KMS-11 (cell line): ENCODE measurements at regions not wholly inside any gene's neighbourhood (a gene's known extent, or its start where the extent isn't known, plus 50 kb on each side); places are given as distances from the start of the nearest gene placed in this dataset.

ENCODE experiments used
- H2AFZ ChIP-seq: fragments of 200-600 bp; sonication (generic); 2 replicates; pipeline ENCODE4 v1.6.1; 2016; ENCODE audit warnings: antibody characterized with exemption, mixed run types, low read depth
- H3K27ac ChIP-seq: fragments of 200-600 bp; sonication (generic); 2 replicates; pipeline ENCODE4 v1.6.1; 2016; ENCODE audit warnings: mild to moderate bottlenecking, mixed run types
- H3K27me3 ChIP-seq: fragments of 200-600 bp; sonication (generic); 2 replicates; pipeline ENCODE4 v1.6.1; 2017; ENCODE audit warnings: mild to moderate bottlenecking, low read depth, mixed run types, moderate library complexity; ENCODE audit not compliant: insufficient read depth
- H3K36me3 ChIP-seq: fragments of 200-600 bp; sonication (generic); 2 replicates; pipeline ENCODE4 v1.6.1; 2017; ENCODE audit warnings: mild to moderate bottlenecking, mixed run types; ENCODE audit not compliant: insufficient read depth
- H3K4me1 ChIP-seq: fragments of 200-600 bp; sonication (generic); 2 replicates; pipeline ENCODE4 v1.6.1; 2016; ENCODE audit warnings: mild to moderate bottlenecking, low read depth, mixed run types; ENCODE audit not compliant: poor library complexity, severe bottlenecking
- H3K4me2 ChIP-seq: fragments of 200-600 bp; sonication (generic); 2 replicates; pipeline ENCODE4 v1.7.0; 2016; ENCODE audit warnings: mild to moderate bottlenecking, mixed run types
- H3K4me3 ChIP-seq: fragments of 200-600 bp; sonication (generic); IDR thresholded peaks from 2 replicates; pipeline ENCODE4 v1.6.1; 2017; ENCODE audit warnings: low read depth, low read length, mixed read lengths; ENCODE audit not compliant: insufficient read depth
- H3K79me2 ChIP-seq: fragments of 200-600 bp; sonication (generic); 2 replicates; pipeline ENCODE4 v1.6.1; 2016; ENCODE audit warnings: low read depth, mixed run types; ENCODE audit not compliant: insufficient read depth
- H3K9ac ChIP-seq: fragments of 200-600 bp; sonication (generic); 2 replicates; pipeline ENCODE4 v1.6.1; 2016; ENCODE audit warnings: mild to moderate bottlenecking, mixed run types
- H4K20me1 ChIP-seq: fragments of 200-600 bp; sonication (generic); 2 replicates; pipeline ENCODE4 v1.6.1; 2016; ENCODE audit warnings: mild to moderate bottlenecking, mixed run types; ENCODE audit not compliant: insufficient read depth
- TF ChIP-seq, protein P1 (sequence below): fragments of 200-600 bp; sonication (generic); conservative IDR thresholded peaks from 2 replicates; pipeline ENCODE4 v1.6.1; 2017; ENCODE audit warnings: low read depth, mild to moderate bottlenecking, antibody characterized with exemption, low read length, moderate library complexity, mixed read lengths

GRCh38 chr9:134501761-134502265 is 139.8 kb upstream of the COL5A1 start:
- Histone ChIP-seq H3K4me2 (no peak overlapping the region), H3K4me1 (no peaks in the 10 kb centered on the region), H3K4me3 (no peak overlapping the region), H2AFZ (no peak overlapping the region), H3K36me3 (no peaks in the 10 kb centered on the region), H3K27ac (no peak overlapping the region), H3K79me2 (no peaks in the 10 kb centered on the region), H4K20me1 (no peaks in the 10 kb centered on the region), H3K9ac (no peak overlapping the region), H3K27me3 (peaks cover 41% of the 10 kb centered on the region)
- TF ChIP-seq, protein P1, sequence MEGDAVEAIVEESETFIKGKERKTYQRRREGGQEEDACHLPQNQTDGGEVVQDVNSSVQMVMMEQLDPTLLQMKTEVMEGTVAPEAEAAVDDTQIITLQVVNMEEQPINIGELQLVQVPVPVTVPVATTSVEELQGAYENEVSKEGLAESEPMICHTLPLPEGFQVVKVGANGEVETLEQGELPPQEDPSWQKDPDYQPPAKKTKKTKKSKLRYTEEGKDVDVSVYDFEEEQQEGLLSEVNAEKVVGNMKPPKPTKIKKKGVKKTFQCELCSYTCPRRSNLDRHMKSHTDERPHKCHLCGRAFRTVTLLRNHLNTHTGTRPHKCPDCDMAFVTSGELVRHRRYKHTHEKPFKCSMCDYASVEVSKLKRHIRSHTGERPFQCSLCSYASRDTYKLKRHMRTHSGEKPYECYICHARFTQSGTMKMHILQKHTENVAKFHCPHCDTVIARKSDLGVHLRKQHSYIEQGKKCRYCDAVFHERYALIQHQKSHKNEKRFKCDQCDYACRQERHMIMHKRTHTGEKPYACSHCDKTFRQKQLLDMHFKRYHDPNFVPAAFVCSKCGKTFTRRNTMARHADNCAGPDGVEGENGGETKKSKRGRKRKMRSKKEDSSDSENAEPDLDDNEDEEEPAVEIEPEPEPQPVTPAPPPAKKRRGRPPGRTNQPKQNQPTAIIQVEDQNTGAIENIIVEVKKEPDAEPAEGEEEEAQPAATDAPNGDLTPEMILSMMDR: no peak

DNA sequence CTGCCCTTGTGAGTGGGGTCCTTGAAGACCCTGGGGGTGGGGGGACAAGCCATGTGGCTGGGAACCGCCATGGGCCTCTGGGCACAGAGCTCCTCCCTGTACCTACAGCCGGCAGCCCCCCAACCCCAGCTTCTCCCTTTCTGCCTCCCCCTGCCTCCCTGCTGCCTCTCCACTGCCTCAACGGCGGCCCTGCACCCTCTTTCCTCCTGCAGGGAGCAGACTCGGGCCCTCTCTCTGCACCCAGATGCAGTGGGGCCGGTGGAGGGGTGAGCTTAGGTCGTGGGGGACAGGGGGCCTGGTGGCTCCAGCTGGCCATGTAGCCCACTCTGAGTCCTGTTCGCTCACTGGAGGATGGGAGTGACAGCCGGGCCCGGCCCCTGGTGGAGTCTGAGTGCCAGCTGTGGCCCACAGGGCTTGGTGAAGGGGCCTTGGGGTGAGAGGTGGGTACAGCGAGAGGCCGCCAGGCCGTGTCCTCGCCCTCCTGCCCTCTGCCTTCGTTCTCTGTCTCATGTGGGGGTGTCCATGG is 139.3 kb upstream of the COL5A1 start:
- Histone ChIP-seq H3K4me2 (no peak overlapping the region), H4K20me1 (no peaks in the 10 kb centered on the region), H3K9ac (no peak overlapping the region), H3K27ac (no peak overlapping the region), H3K4me1 (no peaks in the 10 kb centered on the region), H3K36me3 (no peaks in the 10 kb centered on the region), H3K27me3 (peaks cover 36% of the 10 kb centered on the region), H3K4me3 (no peak overlapping the region), H2AFZ (no peak overlapping the region), H3K79me2 (no peaks in the 10 kb centered on the region)
- TF ChIP-seq, protein P1: no peak

GRCh38 chr9:134502809-134503211 is 138.8 kb upstream of the COL5A1 start:
- H3K9ac ChIP-seq: no peak overlapping the region
- H3K4me2 ChIP-seq: no peak overlapping the region
- no peaks in the 10 kb centered on the region for H3K36me3 ChIP-seq
- no peaks in the 10 kb centered on the region for H3K79me2 ChIP-seq
- H2AFZ ChIP-seq: no peak overlapping the region
- TF ChIP-seq, protein P1: no peak
- H3K27me3 ChIP-seq: peaks cover 31% of the 10 kb centered on the region
- no peaks in the 10 kb centered on the region for H4K20me1 ChIP-seq
- H3K4me3 ChIP-seq: no peak overlapping the region
- no peak overlapping the region for H3K27ac ChIP-seq
- H3K4me1 ChIP-seq: no peaks in the 10 kb centered on the region

DNA sequence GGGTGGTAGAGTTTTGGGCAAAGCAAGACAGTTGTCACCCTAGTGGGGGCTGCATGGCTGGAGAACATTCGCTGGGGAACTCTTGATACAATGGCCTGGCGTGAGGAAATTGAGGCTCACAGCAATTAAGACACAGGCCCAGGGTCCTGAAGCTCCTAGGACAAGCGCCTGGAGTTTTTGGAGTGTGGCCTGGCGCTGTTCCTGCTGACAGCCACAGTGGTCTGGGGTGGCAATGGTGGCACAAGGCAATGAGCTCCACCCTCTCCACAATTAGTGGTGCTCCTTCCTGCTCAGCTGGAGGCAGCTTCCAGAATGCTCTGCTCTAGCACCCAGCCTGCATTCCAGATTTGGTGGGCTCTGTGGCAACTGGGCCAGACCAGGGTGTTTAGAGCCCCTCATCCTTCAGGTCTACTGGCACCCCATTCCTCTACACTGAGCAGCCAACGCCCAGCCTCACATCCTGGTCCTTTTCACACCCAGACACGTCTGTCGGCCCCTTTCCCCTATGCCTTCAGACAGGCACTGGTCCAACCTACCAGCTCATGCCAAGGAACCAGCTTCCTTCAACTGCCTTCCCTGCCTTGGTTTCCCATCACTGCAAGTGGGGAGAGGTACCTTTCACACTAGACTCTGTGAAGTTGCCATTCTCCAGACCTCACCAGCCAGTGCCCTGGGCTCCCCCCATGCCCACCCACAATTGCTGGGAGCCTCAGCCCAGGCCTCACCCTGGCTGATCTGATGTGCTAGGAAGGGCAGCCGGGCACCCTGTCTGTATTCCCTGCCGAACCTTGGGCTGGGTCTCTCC is 138.1 kb upstream of the COL5A1 start:
- Histone ChIP-seq H2AFZ (no peak overlapping the region), H3K4me3 (no peak overlapping the region), H3K4me2 (no peak overlapping the region), H3K27me3 (peaks cover 24% of the 10 kb centered on the region; the same call in 1 of the 2 replicates), H3K27ac (no peak overlapping the region), H3K9ac (no peak overlapping the region), H3K4me1 (no peaks in the 10 kb centered on the region), H4K20me1 (no peaks in the 10 kb centered on the region), H3K79me2 (no peaks in the 10 kb centered on the region), H3K36me3 (no peaks in the 10 kb centered on the region)
- TF ChIP-seq, protein P1: no peak
